AG09319 (cell line): ENCODE measurements at regions not wholly inside any gene's neighbourhood (a gene's known extent, or its start where the extent isn't known, plus 50 kb on each side); places are given as distances from the start of the nearest gene placed in this dataset.

ENCODE experiments used
- DNase-seq: peaks from one replicate; pipeline ENCODE4 v3.0.0-alpha.2; 2010; ENCODE audit warnings: low read depth; ENCODE audit errors: extremely low read depth
- TF ChIP-seq, protein P1 (sequence below): IDR thresholded peaks from 2 replicates; pipeline ENCODE4 v1.5.1; 2011; ENCODE audit warnings: low read depth, mild to moderate bottlenecking, inconsistent platforms, low read length, moderate library complexity

DNA sequence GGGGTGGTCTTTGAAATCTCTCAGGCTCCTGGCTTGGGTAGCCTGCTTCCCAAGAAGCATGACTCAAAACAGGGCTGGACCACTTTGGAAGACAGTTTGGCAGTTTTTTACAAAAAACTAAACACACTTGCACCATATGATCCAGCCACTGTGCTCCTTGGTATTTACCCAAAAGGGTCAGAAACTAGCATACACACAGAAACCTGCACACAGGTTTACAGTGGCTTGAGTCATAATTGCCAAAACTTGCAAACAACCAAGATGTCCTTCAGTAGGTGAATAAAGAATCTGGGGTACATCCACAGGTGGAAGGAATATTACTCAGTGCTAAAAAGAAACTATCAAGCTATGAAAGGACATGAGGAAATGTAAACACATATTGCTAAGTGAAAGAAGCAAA, 323.2 kb upstream of the CDH5 start:
- TF ChIP-seq, protein P1, sequence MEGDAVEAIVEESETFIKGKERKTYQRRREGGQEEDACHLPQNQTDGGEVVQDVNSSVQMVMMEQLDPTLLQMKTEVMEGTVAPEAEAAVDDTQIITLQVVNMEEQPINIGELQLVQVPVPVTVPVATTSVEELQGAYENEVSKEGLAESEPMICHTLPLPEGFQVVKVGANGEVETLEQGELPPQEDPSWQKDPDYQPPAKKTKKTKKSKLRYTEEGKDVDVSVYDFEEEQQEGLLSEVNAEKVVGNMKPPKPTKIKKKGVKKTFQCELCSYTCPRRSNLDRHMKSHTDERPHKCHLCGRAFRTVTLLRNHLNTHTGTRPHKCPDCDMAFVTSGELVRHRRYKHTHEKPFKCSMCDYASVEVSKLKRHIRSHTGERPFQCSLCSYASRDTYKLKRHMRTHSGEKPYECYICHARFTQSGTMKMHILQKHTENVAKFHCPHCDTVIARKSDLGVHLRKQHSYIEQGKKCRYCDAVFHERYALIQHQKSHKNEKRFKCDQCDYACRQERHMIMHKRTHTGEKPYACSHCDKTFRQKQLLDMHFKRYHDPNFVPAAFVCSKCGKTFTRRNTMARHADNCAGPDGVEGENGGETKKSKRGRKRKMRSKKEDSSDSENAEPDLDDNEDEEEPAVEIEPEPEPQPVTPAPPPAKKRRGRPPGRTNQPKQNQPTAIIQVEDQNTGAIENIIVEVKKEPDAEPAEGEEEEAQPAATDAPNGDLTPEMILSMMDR: no peak
- no peak for DNase-seq

DNA sequence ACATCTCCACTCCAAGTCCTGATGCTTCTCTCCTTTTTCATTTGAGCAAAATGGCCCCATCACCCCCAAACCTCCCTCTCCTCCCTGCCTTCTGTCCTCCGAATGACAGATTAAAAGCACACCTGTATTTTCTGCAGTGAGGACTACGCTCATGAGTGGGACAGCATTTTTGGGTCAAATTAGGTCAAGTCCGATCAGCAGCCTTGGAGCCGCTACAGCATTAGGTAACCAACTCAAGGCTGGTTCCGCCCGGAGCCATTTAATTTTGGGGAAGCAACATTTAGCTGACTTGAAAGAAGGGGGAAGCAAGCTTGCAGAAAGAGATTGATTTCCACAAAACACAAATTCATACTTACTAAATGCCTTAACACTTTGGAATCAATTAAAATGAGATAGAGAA, 324.1 kb upstream of the CDH5 start:
- no peak for DNase-seq
- TF ChIP-seq, protein P1: no peak

DNA sequence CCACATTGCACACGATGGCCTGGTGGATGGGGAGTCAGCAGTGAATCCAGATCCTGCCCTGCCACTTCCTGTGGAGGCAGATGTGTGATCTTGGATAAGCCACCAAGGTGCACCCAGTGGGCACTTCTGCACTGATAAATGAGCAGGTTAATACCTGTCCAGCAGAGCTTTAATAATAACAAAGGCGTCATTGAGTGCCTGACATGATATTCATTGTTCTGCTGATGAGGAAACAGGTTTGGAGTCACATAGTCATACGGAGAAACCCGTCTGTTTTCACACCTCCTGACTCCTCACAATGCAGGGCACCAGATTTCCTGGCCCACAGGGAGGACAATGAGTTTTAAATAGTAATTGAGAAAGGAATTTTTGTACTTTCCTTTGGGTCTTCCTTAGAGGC, 324.6 kb upstream of the CDH5 start:
- TF ChIP-seq, protein P1: no peak

DNA sequence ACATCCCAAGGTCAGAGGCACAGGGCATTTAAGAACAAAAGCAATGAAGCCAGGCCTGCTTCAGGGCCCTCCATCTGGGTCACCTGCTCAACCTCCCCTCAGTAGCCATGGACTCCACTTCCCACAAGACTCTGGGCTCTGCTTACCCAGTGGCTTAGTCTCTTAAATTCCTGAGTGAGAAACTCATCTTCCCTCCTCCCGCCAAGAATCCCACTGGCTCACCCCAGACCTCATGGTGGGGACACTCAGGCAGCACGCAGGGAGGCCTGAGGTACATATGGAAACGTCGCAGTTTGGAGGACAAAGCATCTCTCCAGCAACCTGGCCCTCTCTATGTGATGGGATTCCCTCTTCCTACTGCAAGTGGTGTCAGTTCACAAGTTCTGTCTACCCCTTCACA, 326.7 kb upstream of the CDH5 start:
- TF ChIP-seq, protein P1: no peak
- no peak for DNase-seq

More for the DNA sequence above, 324.6 kb upstream of the CDH5 start:
- no peak for DNase-seq

DNA sequence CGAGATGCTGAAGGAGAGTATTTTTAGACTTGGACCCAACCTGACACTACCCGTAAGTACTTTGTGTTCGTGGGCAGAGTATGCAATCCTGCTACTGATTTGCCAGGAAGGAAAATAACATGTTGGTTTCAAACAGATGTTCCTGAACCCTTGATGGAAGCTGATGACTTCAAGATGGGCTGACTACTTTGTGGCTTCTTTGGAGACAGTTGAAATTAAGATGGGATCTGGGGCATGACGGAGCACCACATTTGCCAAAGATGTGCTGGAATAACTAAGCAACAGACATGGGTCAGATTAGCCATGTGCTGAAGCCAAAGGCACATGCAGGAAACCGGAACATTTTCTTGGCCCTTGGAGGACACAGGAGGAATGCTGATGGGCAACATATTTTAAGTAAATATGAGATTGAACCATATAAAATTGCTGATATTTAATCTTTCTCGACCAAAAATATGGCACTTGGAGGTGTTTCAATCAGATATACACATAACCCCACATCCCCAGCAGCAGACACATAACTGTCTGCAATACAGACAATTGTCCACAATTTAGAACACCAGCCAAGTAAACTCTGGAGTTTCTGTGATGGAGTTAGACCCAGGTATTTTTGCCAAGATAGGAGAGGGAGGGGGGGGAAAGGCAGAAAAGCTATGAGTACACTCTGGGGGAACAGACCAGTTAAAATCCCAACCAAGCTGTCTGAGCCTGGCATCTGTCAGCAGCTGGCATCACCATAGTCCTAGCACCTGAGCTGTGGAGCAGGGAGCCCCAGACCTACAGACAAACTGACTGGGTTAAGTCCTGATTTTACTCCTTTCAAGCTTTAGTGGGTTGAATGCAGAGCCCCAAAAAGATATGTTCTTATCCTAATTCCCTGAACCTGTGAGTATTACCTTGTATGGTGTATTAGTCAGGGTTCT, 329.4 kb upstream of the CDH5 start:
- peak; percentile 99 for DNase-seq
- TF ChIP-seq, protein P1: no peak

DNA sequence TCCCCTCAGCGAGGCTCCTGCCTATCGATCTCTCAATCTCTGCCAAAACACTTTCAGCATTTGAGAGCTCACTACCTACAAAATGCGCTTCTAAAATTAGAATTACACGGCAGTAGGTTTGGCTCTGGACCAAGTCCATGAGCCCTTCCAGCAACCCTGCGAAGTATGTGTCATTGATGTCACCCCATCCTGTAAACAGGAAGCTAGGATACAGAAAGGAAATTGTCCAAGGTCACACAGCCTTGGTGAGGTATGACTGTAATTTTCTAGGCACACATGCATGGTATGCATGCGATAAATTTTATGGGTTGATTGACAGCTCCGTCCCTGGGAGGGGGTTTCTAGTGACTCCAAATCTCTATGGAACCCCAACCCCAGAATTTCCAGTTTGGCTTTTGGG, 330.3 kb upstream of the CDH5 start:
- no peak for DNase-seq

DNA sequence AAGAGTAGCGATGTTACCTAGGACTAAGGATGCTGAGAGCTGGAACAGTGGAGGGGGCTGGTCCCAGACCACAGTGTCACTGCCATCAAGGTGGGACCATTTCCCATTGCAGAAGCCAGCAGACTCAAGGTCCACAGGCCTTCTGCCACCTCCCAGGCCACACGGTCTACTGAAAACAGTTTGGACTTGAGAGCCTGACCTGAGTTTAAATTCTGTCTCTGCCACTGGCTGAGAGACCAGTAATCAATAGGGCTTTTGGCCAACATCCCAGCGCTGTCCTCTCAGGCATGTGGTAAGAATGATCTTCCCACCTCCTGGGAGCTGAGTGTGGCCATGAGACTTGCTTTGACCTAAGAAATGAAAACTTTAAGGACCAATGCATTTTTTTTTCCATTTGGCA, 331.4 kb upstream of the CDH5 start:
- DNase-seq: no peak
- TF ChIP-seq, protein P1: no peak

More for the DNA sequence above, 330.3 kb upstream of the CDH5 start:
- TF ChIP-seq, protein P1: no peak
